ENCODE measurements at regions not wholly inside any gene's neighbourhood (a gene's known extent, or its start where the extent isn't known, plus 50 kb on each side); places are given as distances from the start of the nearest gene placed in this dataset.
"Not testable (repeated sequence)": the region's sequence is repeated elsewhere in the genome, so short reads cannot be mapped to it uniquely, and the experiment has no call there.

DNA sequence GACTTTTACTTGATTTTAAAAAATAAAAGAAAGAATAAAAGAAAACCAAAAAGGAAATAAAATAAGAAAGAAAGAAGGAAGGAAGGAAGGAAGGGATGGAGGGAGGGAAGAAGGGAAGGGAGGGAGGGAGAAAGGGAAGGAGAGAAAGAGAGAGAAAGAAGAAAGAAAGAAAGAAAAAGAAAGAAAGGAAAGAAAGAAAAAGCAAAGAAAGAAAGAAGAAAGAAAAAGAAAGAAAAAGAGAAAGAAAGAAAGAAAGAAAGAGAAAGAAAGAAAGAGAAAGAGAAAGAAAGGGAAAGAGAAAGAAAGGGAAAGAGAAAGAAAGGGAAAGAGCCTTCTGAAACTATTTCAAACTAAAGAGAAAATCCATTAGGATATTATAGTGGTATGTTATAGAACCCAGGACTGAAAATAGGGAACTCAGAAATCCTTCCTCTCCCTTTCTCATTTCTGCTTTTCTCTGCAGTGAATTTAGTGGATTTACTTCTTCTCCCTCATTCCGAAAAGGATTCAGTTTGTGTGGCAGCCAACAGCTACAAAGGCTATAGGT is 414.7 kb upstream of the CCNG1 start:
- no peak for DNase-seq

DNA sequence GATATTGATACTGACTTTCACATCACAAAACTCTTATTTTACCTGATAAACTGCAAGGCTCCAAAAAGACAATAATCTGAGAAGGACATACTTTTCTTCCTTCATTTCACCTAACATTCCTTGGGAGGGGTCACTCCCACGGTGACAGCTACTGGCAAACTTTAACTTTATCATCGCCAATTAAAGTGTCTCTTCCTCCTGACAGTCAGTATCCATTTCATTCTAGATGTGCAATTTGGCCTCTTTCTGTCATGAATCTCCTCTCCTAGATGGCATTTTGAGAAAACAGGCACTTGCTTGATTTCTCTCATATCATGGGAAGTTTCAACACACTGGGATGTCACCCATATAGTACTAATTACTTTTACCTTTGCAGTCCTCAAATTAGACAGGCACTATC is 413.5 kb upstream of the CCNG1 start:
- no peak for DNase-seq

DNA sequence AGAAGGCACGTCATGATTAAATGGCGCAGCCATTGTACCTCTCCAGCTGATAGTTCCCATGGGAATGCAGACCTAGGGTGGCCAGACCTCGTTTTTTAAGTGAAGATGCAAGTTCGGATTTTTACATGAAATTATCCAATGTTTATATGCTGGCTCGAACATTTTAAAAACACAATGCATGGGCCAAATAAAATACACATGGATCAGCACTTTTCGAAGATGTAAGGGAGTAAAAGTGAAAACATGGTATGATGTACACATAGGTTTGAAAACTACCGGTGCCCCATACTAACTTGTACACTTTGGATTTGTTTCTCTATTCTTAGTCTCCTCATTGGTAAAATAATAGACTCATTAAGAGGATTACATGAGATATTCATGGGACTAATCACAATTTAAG is 412.5 kb upstream of the CCNG1 start:
- DNase-seq, result no peak

DNA sequence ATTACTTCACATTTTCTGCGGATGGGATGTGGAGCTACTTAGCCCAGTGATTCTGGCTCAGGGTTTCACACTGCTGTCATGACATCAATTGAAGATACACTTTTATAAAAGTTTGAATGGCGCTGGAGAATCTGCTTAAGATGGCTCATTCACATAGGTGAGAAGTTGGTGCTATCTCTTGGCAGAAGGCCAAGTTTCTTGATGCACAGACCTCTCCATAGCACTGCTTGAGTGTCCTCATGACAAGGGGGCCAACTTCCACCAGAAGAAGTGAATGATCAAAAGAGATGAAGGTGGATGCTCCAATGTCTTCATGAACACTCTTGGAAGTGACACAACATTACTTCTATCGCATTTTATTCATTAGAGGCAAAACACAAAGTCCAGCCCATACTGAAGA is 403.7 kb upstream of the CCNG1 start:
- no peak for DNase-seq

DNA sequence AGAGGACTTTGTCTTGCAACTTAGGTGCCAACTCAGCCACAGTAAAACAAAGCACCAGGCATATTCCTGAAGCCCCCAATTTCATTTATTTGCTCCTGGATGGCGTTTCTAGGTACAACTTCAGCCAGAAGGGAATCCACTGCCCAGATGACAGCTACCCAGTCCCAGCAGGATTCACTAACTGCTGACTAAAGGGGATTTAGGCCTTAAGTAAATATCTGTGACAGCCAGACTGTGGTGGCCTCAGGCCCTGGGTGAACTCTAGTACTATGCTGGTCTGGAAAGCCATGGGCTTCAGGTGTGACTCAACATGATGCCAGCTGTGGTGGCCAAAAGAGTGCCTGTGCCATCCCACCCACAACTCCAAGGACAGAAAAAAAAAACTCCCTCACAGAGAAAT is 396.1 kb upstream of the CCNG1 start:
- DNase-seq, result no peak

DNA sequence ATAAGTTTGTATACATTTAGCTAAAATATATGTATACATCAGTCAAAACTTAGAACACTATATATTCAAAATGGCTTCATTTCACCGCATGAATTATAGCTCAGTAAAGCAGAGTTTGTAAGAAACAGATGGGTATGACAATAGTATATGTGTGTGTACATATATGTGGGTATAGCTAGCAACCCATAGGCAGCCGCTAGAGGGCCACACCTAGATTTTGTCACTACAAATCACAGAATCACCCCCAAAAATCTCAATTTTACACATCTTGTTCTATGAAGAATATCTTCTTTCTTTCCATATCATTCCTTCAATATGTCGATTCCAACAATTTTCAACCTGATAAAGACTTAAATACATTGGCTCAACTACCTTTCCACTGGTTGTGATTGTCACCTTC is 357.8 kb upstream of the CCNG1 start:
- DNase-seq, result no peak

DNA sequence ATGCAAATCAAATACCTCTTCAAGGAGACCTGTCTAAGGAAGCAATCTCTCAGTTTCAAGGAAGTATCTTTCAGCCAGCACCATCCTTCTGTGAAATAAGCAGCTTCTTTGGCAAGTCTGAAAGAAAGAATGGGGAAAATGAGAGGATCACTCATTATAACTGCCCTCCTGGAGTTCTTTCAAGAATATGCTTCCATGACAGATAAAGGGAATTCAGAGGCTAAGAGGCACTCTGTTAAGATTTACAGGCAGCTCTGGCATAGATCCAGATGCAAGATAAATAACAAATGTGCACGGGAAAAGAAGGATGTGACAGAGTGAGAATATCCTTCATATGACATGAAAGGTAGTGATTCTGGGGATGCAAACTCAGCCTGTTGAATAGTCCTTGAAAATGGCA is 348.2 kb upstream of the CCNG1 start:
- DNase-seq, result no peak

DNA sequence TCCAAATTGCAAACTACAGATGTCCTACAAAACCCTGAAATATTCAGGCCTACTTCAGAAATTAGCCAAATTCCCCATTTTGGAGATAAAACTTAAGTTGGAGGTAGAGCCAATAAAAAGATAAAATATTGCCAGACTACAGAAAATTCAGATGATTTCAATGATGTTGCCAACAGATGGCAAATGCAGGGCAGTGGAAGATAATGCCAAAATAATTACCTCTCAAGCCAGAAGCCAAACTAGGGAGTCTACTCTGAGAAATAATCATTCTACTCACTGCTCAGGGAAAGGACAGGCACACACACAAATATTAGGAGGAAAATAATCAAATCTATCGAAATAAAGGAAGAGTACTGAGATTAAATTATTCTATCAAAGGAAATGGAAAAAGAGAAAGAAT is 347.5 kb upstream of the CCNG1 start:
- no peak for DNase-seq

DNA sequence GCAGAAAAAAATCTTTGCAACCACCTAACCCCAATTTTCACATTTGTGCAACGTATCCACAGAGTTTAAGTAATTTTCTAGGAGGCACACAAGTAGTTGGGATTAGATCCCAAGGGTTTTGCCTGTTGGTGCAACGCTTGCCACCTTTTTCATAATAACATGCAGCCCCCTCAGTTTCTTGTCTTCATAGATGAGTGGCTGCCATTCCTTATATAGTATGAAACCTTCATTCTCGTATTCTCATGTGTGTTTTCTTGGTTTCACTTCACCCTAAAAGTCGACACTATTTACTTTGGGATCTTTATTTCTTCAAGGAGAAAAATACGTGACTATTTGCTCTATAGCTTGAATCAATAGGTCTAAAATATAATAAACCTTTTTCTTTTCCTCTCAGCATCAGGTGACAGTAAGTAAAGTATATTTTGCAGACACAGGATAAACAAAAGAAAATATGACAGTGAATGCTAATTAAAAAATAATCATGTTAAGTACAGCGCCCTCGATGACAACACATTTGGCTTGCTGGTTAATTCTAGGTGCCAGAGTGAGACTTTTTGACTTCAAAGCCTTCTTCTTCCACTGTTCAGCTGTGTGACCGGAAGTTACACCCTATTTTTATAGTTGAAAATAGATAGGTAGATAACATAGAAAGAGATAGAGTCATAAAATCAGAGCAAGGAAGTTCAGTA is 342.8 kb upstream of the CCNG1 start:
- no peak for DNase-seq

DNA sequence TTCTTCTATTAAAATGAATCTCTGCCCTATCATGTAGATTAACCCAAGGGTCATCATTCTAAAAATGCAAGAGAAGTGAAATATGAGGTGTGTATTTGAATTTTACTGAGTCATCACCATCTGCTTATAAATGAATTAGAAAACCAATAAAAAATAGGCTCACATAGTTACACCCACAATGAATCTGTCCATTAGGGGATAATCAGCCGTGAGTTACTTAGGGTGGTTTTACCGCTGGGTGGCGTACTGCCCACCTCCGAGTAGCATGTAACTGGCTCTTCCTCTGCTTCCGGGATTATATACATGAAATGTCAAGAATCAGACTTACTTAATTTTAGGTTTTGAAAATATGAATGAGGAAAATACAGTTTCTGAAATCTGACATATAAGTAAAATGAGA is 332.9 kb upstream of the CCNG1 start:
- no peak for DNase-seq

DNA sequence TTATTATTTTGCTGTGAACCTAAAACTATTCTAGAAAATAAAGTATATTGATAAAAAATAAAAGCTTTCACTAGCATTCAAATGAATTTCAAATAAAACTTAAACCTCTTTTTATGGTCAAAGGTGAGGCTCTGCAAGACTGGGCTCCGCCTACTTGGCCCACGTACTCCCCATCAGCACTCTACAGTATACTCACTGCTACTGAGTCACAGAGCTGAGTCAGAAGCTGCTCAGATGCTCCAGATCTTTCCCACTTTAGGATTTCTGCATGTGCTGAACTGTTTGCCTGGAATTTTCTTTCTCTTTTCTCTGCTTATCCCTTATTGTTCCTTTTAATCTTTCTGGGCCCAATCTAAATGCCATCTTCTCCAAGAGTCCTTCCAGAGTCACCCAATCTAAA is 331.9 kb upstream of the CCNG1 start:
- no peak for DNase-seq

DNA sequence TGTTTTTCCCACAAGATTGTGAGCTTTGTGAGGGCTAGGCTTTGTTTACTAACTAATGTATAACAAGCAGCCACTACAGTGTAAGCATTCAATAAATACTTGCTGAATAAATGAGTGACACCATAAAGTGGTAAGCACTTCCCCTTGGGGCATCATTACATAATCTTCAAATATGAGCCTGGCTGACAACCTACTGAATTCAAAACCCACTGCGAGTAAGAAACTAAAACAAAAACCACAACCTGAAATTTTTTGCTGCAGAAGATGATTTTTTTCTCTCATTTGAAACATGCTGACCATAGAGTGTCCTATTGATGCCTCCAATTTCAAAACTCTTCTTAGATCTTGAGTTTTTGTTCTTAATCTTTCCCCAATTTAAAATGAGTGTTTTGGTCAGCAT is 331.3 kb upstream of the CCNG1 start:
- no peak for DNase-seq

DNA sequence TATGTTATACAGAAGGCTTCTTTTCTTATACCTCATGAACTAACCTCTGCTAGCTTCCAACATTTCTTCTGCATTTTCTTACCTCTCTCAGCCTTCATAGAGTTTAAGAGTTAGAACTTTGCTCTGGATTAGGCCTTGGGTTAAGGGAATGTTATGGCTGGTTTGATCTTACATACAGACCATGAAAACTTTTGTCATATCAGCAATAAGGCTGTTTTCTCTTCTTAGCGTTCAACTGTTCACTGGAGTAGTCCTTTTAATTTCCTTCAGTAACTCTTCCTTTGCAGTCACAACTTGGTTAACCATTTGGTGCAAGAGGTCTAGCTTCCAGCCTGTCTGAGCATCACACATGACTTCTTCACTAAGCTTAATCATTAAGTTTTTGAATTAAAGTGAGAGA is 329.0 kb upstream of the CCNG1 start:
- no peak for DNase-seq

DNA sequence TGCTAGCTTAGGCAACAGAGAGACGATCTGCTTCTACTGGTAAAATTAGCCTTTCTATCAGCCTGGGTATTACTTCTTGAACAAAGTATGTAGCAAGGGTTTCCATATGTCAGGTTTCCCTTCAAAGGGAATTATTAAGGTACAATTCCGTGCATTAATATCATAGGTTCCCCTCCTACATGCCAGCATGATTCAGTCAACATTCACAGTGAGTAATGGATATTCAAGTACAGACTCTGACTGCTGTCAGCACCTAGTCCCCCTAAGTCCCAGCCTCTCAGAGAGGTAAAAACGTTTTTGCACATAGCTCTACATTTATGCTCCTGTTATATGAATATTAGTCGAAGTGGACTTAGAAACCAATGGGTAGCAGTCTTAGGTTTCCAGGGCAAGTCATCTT is 322.4 kb upstream of the CCNG1 start:
- DNase-seq, result no peak

DNA sequence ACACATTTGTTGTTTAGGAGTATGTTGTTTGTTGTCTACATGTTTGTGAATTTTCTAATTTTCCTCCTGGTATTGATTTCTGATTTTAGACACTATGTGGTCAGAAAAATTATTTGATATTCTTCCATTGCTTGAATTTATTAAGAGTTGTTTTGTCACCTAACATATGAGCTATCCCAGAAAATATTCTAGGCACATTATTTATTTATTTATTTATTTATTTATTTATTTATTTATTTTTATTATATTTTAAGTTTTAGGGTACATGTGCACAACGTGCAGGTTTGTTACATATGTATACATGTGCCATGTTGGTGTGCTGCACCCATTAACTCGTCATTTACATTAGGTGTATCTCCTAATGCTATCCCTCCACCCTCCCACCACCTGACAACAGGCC is 320.8 kb upstream of the CCNG1 start:
- DNase-seq, result not testable (repeated sequence)

DNA sequence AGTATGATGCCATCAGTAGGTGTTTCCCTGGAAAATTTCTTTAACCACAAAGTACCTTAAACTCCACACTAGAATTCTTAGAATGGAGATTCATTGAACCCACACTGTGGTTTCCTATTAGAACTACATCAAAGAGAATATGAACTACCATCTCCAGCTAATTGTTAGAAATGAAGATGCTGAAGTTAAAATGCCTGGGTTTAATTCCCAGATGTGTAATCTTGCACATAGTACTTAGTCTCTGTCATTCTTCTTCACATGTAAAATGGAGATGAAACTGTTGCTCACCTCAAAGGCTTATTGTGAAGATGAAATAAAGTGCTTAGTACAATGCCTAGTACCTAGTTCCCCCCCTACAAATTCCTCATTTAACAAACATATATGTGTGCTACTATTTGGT is 303.3 kb upstream of the CCNG1 start:
- no peak for DNase-seq

DNA sequence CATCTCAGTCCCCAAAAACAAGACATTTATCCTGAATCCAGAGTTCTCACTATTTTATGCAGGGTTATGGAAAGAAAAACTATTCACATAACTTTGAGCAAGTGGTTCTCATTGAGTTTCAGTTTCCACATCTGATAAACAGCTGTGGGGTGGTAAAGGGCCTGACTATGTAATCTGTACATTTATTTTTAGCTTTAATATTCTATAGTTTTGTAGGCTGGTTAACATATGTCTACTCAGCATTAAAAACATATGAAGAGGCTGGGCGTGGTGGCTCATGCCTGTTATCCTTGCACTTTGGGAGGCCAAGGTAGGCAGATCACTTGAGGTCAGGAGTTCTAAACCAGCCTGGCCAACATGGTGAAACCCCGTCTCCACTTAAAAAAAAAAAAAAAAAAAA is 301.5 kb upstream of the CCNG1 start:
- no peak for DNase-seq

DNA sequence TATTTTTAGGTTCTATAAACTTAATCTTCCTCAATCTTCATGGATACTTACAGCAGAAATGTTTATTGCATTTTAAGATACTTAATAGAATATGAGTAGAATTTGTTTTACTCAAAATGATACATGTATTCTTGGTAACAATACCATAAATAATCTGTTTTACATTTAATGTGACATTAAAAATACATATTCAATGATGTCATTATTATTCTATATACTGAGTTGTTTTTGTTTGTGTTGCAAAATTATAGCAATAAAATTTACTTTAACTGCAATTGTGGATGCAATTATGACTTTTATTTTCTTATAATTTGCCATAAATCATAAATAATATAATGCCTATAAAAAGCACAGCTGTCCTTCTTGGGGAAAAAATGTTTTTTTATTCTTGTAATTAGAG is 275.9 kb upstream of the CCNG1 start:
- DNase-seq, result no peak

DNA sequence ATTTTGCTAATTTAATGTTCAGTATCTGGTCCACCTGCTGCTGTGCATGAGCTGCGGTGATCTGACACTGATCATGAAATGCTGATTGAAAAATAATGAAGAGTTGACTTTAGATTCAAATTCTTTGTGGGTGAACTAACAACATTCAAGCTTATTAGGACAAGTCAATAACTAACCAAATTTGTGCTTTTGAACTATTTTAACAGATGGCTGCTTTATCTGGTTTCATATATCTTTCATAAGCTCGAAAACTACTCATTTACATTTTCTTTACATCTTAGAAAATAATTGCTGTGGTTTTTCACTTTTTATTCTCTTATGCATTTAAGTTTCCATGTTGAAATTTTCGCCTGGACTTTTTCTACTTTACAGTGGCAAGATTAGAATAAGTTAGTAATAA is 274.8 kb upstream of the CCNG1 start:
- DNase-seq, result no peak

DNA sequence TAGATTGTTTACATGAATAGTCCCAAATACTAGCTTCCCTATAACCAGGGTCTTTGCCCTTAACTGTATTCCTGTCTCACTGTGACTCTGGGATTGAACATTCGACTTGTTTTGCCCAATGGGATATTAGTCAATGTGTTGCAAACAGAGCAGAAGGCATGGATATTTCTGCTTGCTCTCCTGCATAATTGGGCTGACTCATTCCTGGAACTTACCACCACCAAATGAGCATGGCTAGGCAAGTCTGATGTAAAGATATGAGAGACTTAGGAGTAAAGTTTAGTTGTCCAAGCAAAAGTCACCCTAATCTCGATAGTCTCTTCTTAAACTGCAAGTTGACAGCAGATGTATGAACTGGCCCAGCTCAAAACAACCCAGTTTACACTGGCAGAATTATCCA is 273.5 kb upstream of the CCNG1 start:
- no peak for DNase-seq

DNA sequence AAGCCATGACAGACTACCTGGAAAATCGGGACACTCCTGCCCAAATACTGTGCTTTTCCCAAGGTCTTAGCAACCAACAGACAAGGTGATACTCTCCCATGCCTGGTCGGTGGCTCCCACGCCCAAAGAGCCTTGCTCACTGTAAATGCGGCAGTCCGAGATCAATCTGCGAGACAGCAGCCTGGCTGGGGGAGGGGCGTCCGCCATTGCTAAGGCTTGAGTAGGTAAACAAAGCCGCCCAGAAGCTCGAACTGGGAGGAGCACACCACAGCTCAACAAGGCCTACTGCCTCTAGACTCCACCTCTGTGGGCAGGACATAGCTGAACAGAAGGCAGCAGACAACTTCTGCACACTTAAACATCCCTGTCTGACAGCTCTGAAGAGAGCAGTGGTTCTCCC is 272.1 kb upstream of the CCNG1 start:
- no peak for DNase-seq

DNA sequence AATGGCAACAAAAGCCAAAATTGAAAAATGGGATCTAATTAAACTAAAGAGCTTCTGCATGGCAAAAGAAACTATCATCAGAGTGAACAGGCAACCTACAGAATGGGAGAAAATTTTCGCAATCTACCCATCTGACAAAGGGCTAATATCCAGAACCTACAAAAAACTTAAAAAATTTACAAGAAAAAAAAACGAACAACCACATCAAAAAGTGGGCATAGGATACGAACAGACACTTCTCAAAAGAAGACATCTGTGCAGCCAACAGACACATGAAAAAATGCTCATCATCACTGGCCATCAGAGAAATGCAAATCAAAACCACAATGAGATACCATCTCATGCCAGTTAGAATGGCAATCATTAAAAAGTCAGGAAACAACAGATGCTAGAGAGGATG is 267.2 kb upstream of the CCNG1 start:
- DNase-seq, result not testable (repeated sequence)

DNA sequence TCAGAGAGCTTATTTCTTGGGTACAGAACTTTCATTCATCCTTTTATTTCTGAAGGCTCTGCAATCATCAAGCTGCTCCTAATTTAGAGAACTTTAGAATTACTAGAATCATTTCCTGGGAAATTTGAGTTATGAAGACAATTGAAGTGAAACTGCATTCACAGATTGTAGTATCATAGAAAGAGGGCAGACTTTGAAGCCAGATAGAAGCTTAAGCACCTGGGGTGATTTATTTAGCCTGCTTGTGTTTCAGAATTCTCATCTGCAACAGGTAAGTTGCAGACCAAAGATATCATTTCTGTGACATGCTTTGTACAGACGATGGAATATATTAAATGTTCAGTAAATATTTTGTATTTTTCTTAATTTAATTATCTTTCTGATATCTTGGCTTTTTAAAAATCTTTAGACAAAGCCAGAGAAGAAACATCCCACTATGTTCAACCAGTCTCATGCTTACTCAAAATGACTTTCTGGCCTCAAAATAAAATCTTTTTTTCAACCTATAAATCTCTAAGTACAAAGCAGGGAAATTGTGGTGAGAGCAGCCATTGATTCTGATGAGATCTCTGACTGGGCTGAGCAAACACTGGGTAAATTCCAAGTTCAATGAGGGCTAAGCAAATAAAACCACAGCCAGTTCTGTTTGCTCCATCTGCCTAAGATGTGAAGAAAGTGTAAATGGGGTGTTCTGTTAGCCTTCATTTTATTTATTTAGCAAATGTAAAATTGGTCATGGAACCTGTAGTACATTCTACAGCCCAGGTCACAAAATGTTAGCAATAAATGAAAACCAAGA is 264.7 kb upstream of the CCNG1 start:
- DNase-seq, result no peak

DNA sequence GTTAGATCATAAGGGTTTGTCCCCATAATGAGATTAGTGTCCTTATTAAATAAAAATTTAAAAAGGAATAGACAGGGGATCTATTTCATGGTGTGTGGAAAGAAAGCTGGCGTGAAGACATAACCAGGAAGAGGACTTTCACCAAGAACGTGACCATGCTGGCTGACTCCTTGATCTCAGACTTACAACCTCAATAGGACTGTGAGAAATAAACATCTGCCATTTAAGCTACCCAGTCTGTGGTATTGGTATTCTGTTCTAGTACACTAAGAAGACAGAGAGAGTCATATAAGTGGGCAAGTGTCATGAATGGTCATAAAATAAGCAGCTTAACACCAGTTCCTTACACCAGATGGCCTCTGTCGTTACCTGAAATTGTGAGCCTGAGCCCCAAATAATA is 259.4 kb upstream of the CCNG1 start:
- no peak for DNase-seq

DNA sequence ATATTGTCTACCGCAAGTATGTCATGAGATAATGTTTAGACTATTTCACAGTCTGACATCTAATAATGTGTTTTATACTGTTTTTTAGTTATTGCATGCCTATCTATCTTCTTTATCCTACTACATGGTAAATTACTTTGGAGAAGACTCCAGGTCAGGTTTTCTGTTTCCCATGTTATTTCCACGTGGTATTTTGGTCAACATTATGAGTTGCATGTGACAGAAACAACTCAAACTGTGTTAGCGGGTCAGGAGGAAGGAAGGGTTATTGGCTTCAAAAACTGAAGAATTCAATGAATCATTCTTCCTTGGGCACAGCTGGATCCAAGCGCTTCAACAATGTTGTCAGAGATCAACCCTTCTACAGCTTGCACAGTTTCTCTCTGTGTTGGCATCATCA is 252.1 kb upstream of the CCNG1 start:
- no peak for DNase-seq

All from stimulated activated CD4-positive, alpha-beta T cell treated with anti-CD3 and anti-CD28 coated beads, Interleukin-4, amount 100 ng/mL, for 24 hours (primary cell).